ENCODE measurements at regions not wholly inside any gene's neighbourhood (a gene's known extent, or its start where the extent isn't known, plus 50 kb on each side); places are given as distances from the start of the nearest gene placed in this dataset.

- no peak for TF ChIP-seq CTCF (IDR thresholded peaks at IDR 0.05)
- TF ChIP-seq POLR2A (IDR thresholded peaks at IDR 0.05) = no peak
- no peak for TF ChIP-seq POLR2AphosphoS5 (IDR thresholded peaks at IDR 0.05)
- no peak for TF ChIP-seq EP300 (IDR thresholded peaks at IDR 0.05)
Observed at GRCh38 chr4:162707962-162708361, 458.7 kb downstream of the NAF1 start.
